SK-N-MC (cell line): ENCODE measurements at regions not wholly inside any gene's neighbourhood (a gene's known extent, or its start where the extent isn't known, plus 50 kb on each side); places are given as distances from the start of the nearest gene placed in this dataset.

Experiments used
- EZH2 ChIP-seq: fragments of 200-600 bp; sonication (generic); IDR thresholded peaks from one replicate; pipeline ENCODE4 v1.6.1; 2017; ENCODE audit warnings: antibody characterized with exemption
- FOXP2 ChIP-seq: optimal IDR thresholded peaks from 2 replicates; pipeline ENCODE3; 2011; ENCODE audit warnings: mild to moderate bottlenecking, moderate library complexity; ENCODE audit not compliant: insufficient read depth; ENCODE audit errors: extremely low read length, control extremely low read depth
- POLR2AphosphoS5 ChIP-seq: IDR thresholded peaks from 2 replicates; pipeline ENCODE4 v1.6.1; 2012; ENCODE audit warnings: mild to moderate bottlenecking, low read depth, low read length, borderline replicate concordance

- TF ChIP-seq POLR2AphosphoS5 (no peak), EZH2 (no peak), FOXP2 (no peak)
Observed at GRCh38 chr5:96483878-96484277, 50.8 kb upstream of the PCSK1 start.
